Pulmonary artery endothelial cell (primary cell): ENCODE measurements at regions not wholly inside any gene's neighbourhood (a gene's known extent, or its start where the extent isn't known, plus 50 kb on each side); places are given as distances from the start of the nearest gene placed in this dataset.

ENCODE experiments used
- DNase-seq: peaks from one replicate; pipeline ENCODE4 v3.0.0-alpha.2; 2011; ENCODE audit warnings: low read depth, low spot score

- no peak for DNase-seq
Measured at GRCh38 chr14:61847861-61848260, 85.6 kb downstream of the SNAPC1 start.

- DNase-seq, result no peak
Measured at GRCh38 chr14:61854898-61855297, 92.7 kb downstream of the SNAPC1 start.

GRCh38 chr14:61860294-61860918 lies 98.2 kb downstream of the SNAPC1 start:
- DNase-seq, result no peak

- DNase-seq, result no peak
Measured at GRCh38 chr14:61861320-61861865, 99.2 kb downstream of the SNAPC1 start.

GRCh38 chr14:61864329-61864898 lies 102.2 kb downstream of the SNAPC1 start:
- DNase-seq, result no peak

- DNase-seq, result no peak
Measured at GRCh38 chr14:61866932-61867920, 105.0 kb downstream of the SNAPC1 start.

GRCh38 chr14:61868846-61869245 lies 106.6 kb downstream of the SNAPC1 start:
- DNase-seq, result no peak

GRCh38 chr14:61870163-61870562 lies 107.9 kb downstream of the SNAPC1 start:
- DNase-seq, result no peak

- no peak for DNase-seq
Measured at GRCh38 chr14:61872452-61872851, 110.2 kb downstream of the SNAPC1 start.

- no peak for DNase-seq
Measured at GRCh38 chr14:61875483-61875882, 113.3 kb downstream of the SNAPC1 start.

GRCh38 chr14:61876362-61877034 lies 114.3 kb downstream of the SNAPC1 start:
- no peak for DNase-seq

GRCh38 chr14:61877035-61877390 lies 114.8 kb downstream of the SNAPC1 start:
- DNase-seq, result no peak

- no peak for DNase-seq
Measured at GRCh38 chr14:61877768-61878167, 115.5 kb downstream of the SNAPC1 start.

GRCh38 chr14:61878931-61879330 lies 116.7 kb downstream of the SNAPC1 start:
- DNase-seq, result no peak

- DNase-seq, result no peak
Measured at GRCh38 chr14:61881046-61881445, 118.8 kb downstream of the SNAPC1 start.

GRCh38 chr14:61884711-61885110 lies 122.5 kb downstream of the SNAPC1 start:
- DNase-seq, result no peak

GRCh38 chr14:61885203-61885961 lies 123.2 kb downstream of the SNAPC1 start:
- DNase-seq, result no peak

- DNase-seq, result no peak
Measured at GRCh38 chr14:61887628-61888027, 125.4 kb downstream of the SNAPC1 start.

- no peak for DNase-seq
Measured at GRCh38 chr14:61889914-61890351, 127.7 kb downstream of the SNAPC1 start.

GRCh38 chr14:61891170-61891569 lies 128.9 kb downstream of the SNAPC1 start:
- DNase-seq, result no peak

- DNase-seq, result no peak
Measured at GRCh38 chr14:61891810-61892209, 129.6 kb downstream of the SNAPC1 start.
